Activated CD4-positive, alpha-beta T cell treated with anti-CD3 and anti-CD28 coated beads, Interleukin-2, amount 50 U/mL, for 48 hours (primary cell): ENCODE measurements at regions not wholly inside any gene's neighbourhood (a gene's known extent, or its start where the extent isn't known, plus 50 kb on each side); places are given as distances from the start of the nearest gene placed in this dataset.
"Not testable (repeated sequence)": the region's sequence is repeated elsewhere in the genome, so short reads cannot be mapped to it uniquely, and the experiment has no call there.

Experiments used
- DNase-seq, 2 experiments: peaks; one replicate each; pipeline ENCODE4 v3.0.0-alpha.2; 2020

GRCh38 chr18:29979881-29980280 lies 1062.7 kb downstream of the DSC3 start:
- no peak for DNase-seq

- DNase-seq = no peak
Measured at GRCh38 chr18:29969876-29970275, 1072.7 kb downstream of the DSC3 start.

DNA sequence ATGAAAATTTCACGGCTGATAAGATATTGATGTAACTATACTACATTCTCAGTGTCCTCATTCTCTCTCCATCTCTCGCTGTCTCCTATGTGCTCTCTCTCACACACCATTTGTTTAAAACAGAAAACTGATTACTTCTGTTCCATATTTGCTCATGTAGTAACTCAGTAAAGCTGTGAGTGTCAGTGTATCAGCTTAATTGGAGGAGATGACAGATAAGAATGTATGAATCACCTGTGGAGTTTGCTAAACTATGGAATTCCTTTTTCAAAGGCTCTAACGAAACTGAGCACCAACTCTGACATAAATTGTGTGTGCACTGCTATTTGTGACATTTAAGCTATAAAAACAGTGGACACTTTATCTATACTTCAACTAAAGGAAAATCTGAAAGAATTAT lies 1080.0 kb downstream of the DSC3 start:
- DNase-seq = no peak

DNA sequence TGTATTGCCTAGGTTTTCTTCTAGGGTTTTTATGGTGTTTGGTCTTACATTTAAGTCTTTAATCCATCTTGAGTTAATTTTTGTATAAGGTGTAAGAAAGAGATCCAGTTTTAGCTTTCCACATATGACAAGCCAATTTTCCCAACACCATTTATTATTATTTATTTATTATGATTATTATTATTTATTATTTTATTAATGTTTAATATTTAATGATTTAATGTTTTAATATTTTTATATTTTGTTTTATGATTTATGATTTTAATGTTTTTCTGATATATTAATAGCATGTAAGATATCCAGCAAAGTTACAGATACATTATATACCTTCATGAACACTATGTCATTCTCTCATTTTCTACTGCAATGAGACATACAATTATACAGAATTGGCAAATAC lies 1082.0 kb downstream of the DSC3 start:
- DNase-seq = no peak

- DNase-seq = no peak
Measured at GRCh38 chr18:29930231-29930630, 1112.3 kb downstream of the DSC3 start.

- no peak for DNase-seq
Measured at GRCh38 chr18:29928081-29928480, 1114.5 kb downstream of the DSC3 start.

DNA sequence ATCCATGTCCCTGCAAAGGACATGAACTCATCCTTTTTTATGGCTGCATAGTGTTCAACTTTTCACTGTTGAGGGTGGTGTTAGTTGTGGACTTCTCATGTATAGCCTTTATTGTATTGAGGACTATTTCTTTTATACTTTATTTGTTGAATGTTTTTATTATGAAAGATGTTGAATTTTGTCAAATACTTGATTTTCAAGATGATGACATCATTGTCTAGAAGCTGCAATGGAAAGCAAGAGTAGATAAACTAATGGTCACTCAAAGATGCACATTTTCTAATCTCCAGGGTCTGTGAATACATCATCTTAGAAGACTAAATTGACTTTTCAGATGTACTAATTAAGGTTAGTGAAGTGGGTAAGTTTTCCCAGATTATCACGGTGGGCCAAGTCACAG lies 1117.0 kb downstream of the DSC3 start:
- DNase-seq = no peak

DNA sequence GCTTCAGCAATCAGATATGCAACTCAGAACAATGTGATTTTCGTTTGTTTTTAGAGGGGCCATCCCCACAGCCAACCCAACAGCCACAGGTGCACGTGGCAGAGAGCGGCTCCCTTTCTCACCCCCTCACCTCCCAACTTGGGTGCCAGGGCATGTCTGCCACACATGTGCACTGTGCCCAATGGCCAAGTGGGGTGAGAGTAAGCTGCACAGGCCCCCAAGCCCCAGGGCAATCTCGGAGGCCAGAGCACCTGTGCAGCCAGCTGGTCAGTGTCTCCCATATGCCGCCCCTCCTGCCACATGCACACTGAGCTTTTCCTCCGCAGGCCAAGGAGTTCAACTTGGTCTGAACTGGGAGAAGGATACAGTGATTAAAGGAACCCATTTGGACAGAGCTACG lies 1130.2 kb downstream of the DSC3 start:
- DNase-seq = no peak

DNA sequence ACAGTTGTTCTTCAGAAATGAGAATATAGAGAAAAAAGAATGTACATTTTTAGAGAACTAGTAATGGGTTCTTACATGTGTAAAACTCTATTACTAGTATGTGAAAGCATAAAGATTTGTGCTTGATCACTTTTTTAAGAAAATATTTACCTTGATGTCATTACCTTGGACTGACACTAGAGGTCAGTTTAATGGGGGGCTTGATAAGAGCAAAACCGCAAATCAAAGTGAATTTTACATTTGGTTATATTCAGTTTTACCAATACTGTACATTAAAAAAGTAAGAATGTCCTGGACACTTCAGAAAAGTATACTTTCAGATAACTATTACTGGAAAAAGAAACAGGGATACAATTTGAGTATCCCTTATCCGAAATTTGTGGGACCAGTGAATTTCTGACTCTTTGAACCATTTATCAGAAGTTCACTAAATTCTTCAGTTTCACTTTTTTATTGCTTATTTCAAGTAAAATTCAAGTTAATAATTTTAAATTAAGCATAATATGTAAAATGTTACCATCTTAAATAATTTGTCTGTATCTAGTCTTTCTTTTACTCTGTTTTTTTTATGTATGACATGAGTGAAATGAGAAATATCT lies 1149.5 kb downstream of the DSC3 start:
- DNase-seq = no peak

- no peak for DNase-seq
Measured at GRCh38 chr18:29883114-29883513, 1159.4 kb downstream of the DSC3 start.

DNA sequence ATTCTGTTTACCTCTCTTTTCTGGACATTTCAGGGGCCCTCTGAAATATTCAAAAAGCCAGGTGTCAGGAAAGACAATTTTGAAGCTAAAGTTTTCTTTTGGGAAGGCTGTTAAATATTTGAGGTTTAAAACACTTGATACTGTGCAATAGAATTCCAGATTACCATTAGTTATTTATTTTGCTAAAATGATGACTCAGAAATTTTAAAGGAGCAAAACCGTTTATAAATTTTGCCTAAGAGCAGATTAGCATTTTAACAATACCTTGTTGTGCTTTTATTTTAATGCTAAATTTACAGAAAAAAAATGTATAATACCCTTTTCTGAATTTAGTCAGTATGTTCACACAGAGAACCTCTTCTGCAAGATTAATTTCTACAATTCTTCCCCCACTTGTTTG lies 1159.9 kb downstream of the DSC3 start:
- DNase-seq = no peak

GRCh38 chr18:29879763-29880162 lies 1162.8 kb downstream of the DSC3 start:
- DNase-seq = no peak

DNA sequence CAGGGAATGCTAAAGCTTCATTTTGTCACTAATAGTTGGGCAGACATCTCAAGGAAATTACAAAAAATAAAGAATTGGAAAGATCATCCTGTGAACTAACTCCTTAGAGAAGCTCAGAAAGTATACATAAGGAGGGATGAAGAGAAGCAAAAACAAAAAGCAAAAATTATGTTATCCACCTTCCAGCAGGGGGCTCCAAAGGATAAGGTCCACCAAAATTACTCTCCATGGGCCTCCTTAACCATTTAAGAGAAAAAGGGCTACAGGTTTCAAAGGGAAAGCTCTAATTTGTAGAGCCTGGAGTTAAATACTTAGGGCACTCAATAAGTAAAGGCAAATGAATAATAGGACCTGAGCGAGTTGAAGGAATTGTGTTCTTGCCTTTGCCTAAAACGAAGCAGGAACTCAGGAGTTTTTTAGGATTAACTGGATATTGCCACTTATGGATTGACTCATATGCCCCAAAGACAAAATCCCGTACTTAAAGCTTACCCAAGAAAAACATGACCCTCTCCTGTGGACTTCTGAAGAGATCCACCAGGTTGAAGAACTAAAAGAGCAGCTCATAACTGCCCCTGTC lies 1167.9 kb downstream of the DSC3 start:
- no peak for DNase-seq

GRCh38 chr18:29873211-29873610 lies 1169.3 kb downstream of the DSC3 start:
- DNase-seq = no peak

GRCh38 chr18:29871246-29871645 lies 1171.3 kb downstream of the DSC3 start:
- DNase-seq = no peak

GRCh38 chr18:29862824-29863223 lies 1179.7 kb downstream of the DSC3 start:
- DNase-seq = no peak

GRCh38 chr18:29855637-29856036 lies 1186.9 kb downstream of the DSC3 start:
- no peak for DNase-seq

GRCh38 chr18:29853126-29853525 lies 1189.4 kb downstream of the DSC3 start:
- DNase-seq = no peak

GRCh38 chr18:29849144-29849543 lies 1193.4 kb downstream of the DSC3 start:
- DNase-seq = no peak

GRCh38 chr18:29841631-29842030 lies 1200.9 kb downstream of the DSC3 start:
- DNase-seq = no peak

- no peak for DNase-seq
Measured at GRCh38 chr18:29840089-29840488, 1202.5 kb downstream of the DSC3 start.

- not testable (repeated sequence) for DNase-seq
Measured at GRCh38 chr18:29838961-29839360, 1203.6 kb downstream of the DSC3 start.

DNA sequence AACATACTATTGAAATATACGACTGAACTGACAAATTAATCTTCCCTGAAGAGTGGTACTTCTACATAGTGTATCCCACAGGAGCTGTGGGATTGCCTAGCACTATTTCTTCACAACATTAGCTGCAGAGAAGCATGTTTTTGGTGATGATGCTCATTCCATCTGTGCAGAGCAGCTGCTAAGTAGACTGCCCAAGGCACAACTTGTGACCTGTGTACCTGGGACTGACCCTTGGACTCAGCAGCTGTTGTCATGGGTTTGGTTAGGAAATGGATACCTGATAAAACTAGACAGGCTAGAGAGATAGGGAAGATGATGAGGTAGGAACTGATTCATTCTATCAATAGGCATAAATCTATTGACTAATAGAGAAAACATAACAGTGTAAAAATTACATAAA lies 1204.0 kb downstream of the DSC3 start:
- no peak for DNase-seq

DNA sequence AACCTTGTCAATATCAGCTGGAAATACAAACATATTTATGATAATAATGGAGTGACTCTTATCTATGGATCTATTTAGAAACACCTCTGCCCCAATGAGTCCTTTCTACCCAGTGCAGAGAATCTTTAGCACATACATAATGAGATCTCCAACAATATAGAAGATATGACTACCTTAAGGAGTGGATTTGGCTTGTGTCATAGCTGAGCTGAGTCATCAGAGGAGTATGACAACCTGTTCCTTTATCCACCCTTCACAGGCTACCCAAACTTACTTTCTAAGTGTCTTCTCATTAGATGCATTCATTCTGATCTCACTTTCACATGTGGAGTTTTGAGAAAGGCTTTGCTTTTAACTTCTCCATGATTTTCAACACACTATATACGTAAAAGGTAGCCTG lies 1218.9 kb downstream of the DSC3 start:
- no peak for DNase-seq

- DNase-seq = no peak
Measured at GRCh38 chr18:29821544-29821943, 1221.0 kb downstream of the DSC3 start.
